ENCODE measurements at regions not wholly inside any gene's neighbourhood (a gene's known extent, or its start where the extent isn't known, plus 50 kb on each side); places are given as distances from the start of the nearest gene placed in this dataset.

GRCh38 chr2:3971652-3972192, 268.3 kb downstream of the DCDC2C start:
- Mint-ChIP-seq H3K27ac (no peak overlapping the region), H3K27me3 (no peaks in the 10 kb centered on the region), H3K9me3 (no peaks in the 10 kb centered on the region), H3K4me1 (no peaks in the 10 kb centered on the region), H3K36me3 (ENCODE audit: low read depth) (no peaks in the 10 kb centered on the region), H3K4me3 (no peak overlapping the region)
- ATAC-seq (no peak), DNase-seq (no peak)

GRCh38 chr2:3972377-3972776, 269.0 kb downstream of the DCDC2C start:
- no peaks in the 10 kb centered on the region for H3K27me3 Mint-ChIP-seq
- ATAC-seq (no peak), DNase-seq (no peak)
- no peaks in the 10 kb centered on the region for H3K4me1 Mint-ChIP-seq
- H3K27ac Mint-ChIP-seq = no peak overlapping the region
- H3K4me3 Mint-ChIP-seq = no peak overlapping the region
- no peaks in the 10 kb centered on the region for H3K36me3 Mint-ChIP-seq (ENCODE audit: low read depth)
- H3K9me3 Mint-ChIP-seq = no peaks in the 10 kb centered on the region

GRCh38 chr2:3974765-3975164, 271.4 kb downstream of the DCDC2C start:
- Mint-ChIP-seq H3K4me1 (no peaks in the 10 kb centered on the region), H3K27ac (no peak overlapping the region), H3K36me3 (ENCODE audit: low read depth) (no peaks in the 10 kb centered on the region), H3K27me3 (no peaks in the 10 kb centered on the region), H3K4me3 (no peak overlapping the region), H3K9me3 (peaks cover 3% of the 10 kb centered on the region)
- DNase-seq = no peak
- ATAC-seq = no peak

DNA sequence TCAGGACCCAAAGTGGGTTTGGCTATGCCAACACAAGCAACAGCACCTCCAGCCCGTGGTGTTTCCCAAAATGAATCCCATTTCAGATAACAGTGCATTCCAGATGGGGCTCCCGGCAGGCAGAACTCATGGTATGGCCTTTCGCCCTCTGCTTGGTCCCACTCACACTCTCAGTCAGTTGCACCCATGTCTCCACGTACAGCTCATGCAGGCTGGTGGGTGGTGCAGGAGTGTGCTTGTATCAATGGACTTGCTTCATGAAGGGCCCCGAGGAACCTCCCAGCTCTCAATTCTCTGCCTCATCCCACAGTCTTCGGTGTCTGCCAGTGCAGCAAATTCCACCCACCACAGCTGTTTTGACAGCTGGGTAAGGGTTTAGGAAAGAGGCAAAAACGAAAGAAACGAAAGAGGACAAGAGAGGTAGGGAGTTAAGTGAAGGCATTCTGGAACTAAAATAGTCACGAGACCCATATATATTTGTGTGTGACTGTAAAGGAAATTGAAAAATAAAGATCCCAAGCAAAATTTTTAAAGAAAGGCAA, 278.1 kb downstream of the DCDC2C start:
- ATAC-seq = no peak
- no peaks in the 10 kb centered on the region for H3K27me3 Mint-ChIP-seq
- H3K27ac Mint-ChIP-seq = no peak overlapping the region
- no peak for DNase-seq
- no peaks in the 10 kb centered on the region for H3K4me1 Mint-ChIP-seq
- H3K4me3 Mint-ChIP-seq = no peak overlapping the region
- H3K9me3 Mint-ChIP-seq = peaks cover 3% of the 10 kb centered on the region
- no peaks in the 10 kb centered on the region for H3K36me3 Mint-ChIP-seq (ENCODE audit: low read depth)

- Mint-ChIP-seq H3K36me3 (ENCODE audit: low read depth) (no peaks in the 10 kb centered on the region), H3K27me3 (no peaks in the 10 kb centered on the region), H3K9me3 (peaks cover 3% of the 10 kb centered on the region), H3K4me3 (no peak overlapping the region), H3K4me1 (no peaks in the 10 kb centered on the region), H3K27ac (no peak overlapping the region)
- no peak for DNase-seq
- no peak for ATAC-seq
These were observed 278.8 kb downstream of the DCDC2C start for GRCh38 chr2:3982160-3982559.

GRCh38 chr2:3986063-3986462, 282.7 kb downstream of the DCDC2C start:
- DNase-seq = no peak
- no peak for ATAC-seq
- Mint-ChIP-seq H3K4me1 (no peaks in the 10 kb centered on the region), H3K27ac (no peak overlapping the region), H3K4me3 (no peak overlapping the region), H3K36me3 (ENCODE audit: low read depth) (no peaks in the 10 kb centered on the region), H3K9me3 (peaks cover 4% of the 10 kb centered on the region), H3K27me3 (no peaks in the 10 kb centered on the region)

- Mint-ChIP-seq H3K4me3 (no peak overlapping the region), H3K27ac (no peak overlapping the region), H3K36me3 (ENCODE audit: low read depth) (no peaks in the 10 kb centered on the region), H3K27me3 (no peaks in the 10 kb centered on the region), H3K4me1 (no peaks in the 10 kb centered on the region), H3K9me3 (peaks cover 4% of the 10 kb centered on the region)
- DNase-seq = no peak
- ATAC-seq = no peak
These were observed 283.3 kb downstream of the DCDC2C start for GRCh38 chr2:3986530-3987258.

DNA sequence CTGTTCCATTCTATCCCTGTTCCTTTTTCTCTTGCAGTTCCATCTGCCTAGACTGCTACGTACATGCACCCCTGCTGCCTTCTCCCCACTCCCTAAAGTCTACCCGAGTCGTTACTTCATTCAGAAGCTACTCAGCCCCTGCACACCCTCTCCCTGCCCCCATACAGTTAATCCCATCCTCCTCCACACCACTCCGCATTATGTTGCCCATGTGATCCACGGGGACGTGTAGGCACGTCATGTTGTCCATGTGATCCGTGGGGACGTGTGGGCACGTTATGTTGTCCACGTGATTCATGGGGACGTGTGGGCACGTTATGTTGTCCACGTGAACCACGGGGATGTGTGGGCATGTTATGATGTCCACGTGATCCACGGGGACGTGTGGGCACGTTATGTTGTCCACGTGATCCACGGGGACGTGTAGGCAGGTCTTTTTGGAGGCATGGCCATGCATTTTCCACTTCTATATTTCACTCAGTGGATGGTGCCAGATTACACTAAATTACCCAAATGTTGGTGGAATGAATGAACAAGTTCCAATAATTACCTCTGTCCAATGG, 299.5 kb downstream of the DCDC2C start:
- Mint-ChIP-seq H3K4me3 (no peak overlapping the region), H3K4me1 (no peaks in the 10 kb centered on the region), H3K27me3 (no peaks in the 10 kb centered on the region), H3K36me3 (ENCODE audit: low read depth) (no peaks in the 10 kb centered on the region), H3K9me3 (peaks cover 6% of the 10 kb centered on the region), H3K27ac (no peak overlapping the region)
- ATAC-seq (no peak), DNase-seq (no peak)

GRCh38 chr2:4012197-4012596, 308.8 kb downstream of the DCDC2C start:
- H3K27ac Mint-ChIP-seq = no peak overlapping the region
- H3K4me1 Mint-ChIP-seq = no peaks in the 10 kb centered on the region
- H3K27me3 Mint-ChIP-seq = no peaks in the 10 kb centered on the region
- peaks cover 18% of the 10 kb centered on the region for H3K9me3 Mint-ChIP-seq
- H3K4me3 Mint-ChIP-seq = no peak overlapping the region
- H3K36me3 Mint-ChIP-seq (ENCODE audit: low read depth) = no peaks in the 10 kb centered on the region
- ATAC-seq = no peak
- no peak for DNase-seq

DNA sequence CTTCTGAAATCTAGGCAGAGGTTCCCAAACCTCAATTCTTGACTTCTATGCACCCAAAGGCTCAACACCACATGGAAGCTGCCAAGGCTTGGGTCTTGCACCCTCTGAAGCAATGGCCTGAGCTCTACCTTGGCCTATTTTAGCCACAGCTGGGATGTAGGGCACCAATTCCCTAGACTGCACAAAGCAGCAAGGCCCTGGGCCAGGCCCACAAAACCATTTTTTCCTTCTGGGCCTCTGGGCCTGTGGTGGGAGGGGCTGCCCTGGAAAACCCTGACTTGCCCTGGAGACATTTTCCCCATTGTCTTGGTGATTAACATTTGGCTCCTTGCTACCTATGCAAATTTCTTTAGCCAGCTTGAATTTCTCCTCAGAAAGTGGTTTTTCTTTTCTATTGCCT, 315.2 kb downstream of the DCDC2C start:
- Mint-ChIP-seq H3K27me3 (no peaks in the 10 kb centered on the region), H3K27ac (no peak overlapping the region), H3K9me3 (peaks cover 8% of the 10 kb centered on the region), H3K4me3 (no peak overlapping the region), H3K4me1 (no peaks in the 10 kb centered on the region), H3K36me3 (ENCODE audit: low read depth) (no peaks in the 10 kb centered on the region)
- DNase-seq (no peak), ATAC-seq (no peak)

DNA sequence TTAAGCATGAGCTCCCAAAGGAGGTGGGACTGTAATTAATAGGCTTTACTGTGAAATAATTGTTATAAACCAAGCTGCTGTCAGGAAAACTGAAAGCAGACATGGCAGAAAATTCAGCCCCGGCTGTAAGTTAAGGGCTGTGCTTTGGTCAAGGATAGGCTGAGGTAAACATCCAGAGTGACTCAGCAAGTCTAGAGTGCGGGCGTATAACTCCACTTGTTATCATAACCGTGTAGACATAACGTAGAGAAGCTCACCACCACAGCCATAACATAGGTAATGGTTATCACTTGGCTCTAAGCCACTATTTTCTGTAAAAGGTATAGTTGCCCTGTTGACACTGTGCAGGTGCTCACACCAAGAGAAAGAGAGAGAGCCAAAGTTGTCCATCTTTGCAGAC, 316.8 kb downstream of the DCDC2C start:
- H3K4me1 Mint-ChIP-seq = no peaks in the 10 kb centered on the region
- H3K9me3 Mint-ChIP-seq = peaks cover 8% of the 10 kb centered on the region
- no peak for DNase-seq
- no peaks in the 10 kb centered on the region for H3K27me3 Mint-ChIP-seq
- no peak for ATAC-seq
- no peaks in the 10 kb centered on the region for H3K36me3 Mint-ChIP-seq (ENCODE audit: low read depth)
- no peak overlapping the region for H3K4me3 Mint-ChIP-seq
- H3K27ac Mint-ChIP-seq = no peak overlapping the region

DNA sequence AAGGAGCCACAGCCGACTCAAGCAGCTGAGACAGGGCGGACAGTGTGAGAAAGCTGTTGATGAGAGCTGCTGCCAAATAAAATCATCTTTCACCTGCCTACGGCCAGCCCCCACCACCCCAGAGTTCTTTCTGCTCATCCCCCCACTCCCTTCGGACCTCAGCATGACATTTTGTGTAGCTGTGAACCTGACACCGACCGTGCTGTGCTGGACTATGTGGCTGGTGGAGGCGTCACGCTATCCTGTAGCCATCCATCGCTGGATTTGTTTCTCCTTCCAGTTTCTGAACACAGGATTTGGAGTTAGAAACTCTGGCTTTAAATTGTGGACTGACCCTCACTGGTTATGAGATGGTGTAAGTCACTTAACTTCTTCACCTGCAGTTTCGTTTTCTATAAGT, 317.3 kb downstream of the DCDC2C start:
- Mint-ChIP-seq H3K36me3 (ENCODE audit: low read depth) (no peaks in the 10 kb centered on the region), H3K4me1 (no peaks in the 10 kb centered on the region), H3K9me3 (peaks cover 8% of the 10 kb centered on the region), H3K27ac (no peak overlapping the region), H3K4me3 (no peak overlapping the region), H3K27me3 (no peaks in the 10 kb centered on the region)
- ATAC-seq (no peak), DNase-seq (no peak)

DNA sequence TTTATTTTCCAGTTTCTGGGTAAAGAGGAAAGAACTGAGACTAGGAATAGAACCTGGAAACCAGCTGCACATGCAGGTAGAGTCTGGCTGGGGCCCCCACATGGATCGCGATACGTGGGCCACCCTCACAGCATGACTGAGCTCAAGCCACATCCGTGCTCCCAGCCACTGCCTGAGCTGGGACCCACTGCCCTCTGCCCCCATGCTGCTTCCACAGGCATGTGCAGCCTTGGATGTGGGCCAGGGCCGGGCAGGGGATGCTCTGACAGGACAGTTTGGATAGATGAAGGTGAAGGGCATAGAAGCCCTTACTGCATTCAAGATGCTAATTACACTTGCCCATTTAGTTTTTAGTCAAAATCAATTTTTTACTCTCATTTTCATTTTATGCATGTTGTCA, 321.2 kb downstream of the DCDC2C start:
- ATAC-seq = no peak

DNA sequence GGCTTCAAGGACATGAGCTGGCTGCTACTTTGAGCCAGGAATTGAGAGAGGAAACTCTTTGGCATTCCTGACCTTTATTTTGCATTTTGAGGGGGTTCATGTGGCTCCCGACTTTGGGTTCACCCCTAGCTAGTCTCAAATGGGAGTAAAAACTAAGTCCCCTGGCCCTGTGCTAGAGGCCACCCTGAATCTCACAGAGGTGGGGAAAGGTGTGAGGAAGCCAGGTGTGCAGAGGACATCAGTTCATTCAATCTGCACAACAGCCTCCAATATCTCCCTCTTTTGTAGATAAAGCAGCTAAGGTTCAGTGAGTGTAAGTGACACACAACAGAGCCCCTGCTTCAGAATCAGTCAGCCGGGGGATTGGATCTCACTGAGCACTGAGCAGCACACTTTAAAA, 325.7 kb downstream of the DCDC2C start:
- H3K4me1 Mint-ChIP-seq = no peaks in the 10 kb centered on the region
- H3K27me3 Mint-ChIP-seq = no peaks in the 10 kb centered on the region
- ATAC-seq (no peak), DNase-seq (no peak)
- no peak overlapping the region for H3K4me3 Mint-ChIP-seq
- H3K36me3 Mint-ChIP-seq (ENCODE audit: low read depth) = no peaks in the 10 kb centered on the region
- no peak overlapping the region for H3K27ac Mint-ChIP-seq
- H3K9me3 Mint-ChIP-seq = no peaks in the 10 kb centered on the region

More for the DNA sequence above, 321.2 kb downstream of the DCDC2C start:
- H3K27me3 Mint-ChIP-seq = no peaks in the 10 kb centered on the region
- H3K4me1 Mint-ChIP-seq = no peaks in the 10 kb centered on the region
- no peak overlapping the region for H3K27ac Mint-ChIP-seq
- peaks cover 4% of the 10 kb centered on the region for H3K9me3 Mint-ChIP-seq
- H3K36me3 Mint-ChIP-seq (ENCODE audit: low read depth) = no peaks in the 10 kb centered on the region
- no peak overlapping the region for H3K4me3 Mint-ChIP-seq
- DNase-seq = no peak

- no peaks in the 10 kb centered on the region for H3K36me3 Mint-ChIP-seq (ENCODE audit: low read depth)
- no peak overlapping the region for H3K4me3 Mint-ChIP-seq
- no peaks in the 10 kb centered on the region for H3K27me3 Mint-ChIP-seq
- no peaks in the 10 kb centered on the region for H3K4me1 Mint-ChIP-seq
- H3K27ac Mint-ChIP-seq = no peak overlapping the region
- DNase-seq (no peak), ATAC-seq (no peak)
- peaks cover 13% of the 10 kb centered on the region for H3K9me3 Mint-ChIP-seq
These were observed 336.5 kb downstream of the DCDC2C start for GRCh38 chr2:4039896-4040295.
